KG1 (cell line): ENCODE measurements at regions not wholly inside any gene's neighbourhood (a gene's known extent, or its start where the extent isn't known, plus 50 kb on each side); places are given as distances from the start of the nearest gene placed in this dataset.

ENCODE experiments used
- DNase-seq: peaks from one replicate; lab custom pipeline; 2025; lab: John Stamatoyannopoulos, UW

DNA sequence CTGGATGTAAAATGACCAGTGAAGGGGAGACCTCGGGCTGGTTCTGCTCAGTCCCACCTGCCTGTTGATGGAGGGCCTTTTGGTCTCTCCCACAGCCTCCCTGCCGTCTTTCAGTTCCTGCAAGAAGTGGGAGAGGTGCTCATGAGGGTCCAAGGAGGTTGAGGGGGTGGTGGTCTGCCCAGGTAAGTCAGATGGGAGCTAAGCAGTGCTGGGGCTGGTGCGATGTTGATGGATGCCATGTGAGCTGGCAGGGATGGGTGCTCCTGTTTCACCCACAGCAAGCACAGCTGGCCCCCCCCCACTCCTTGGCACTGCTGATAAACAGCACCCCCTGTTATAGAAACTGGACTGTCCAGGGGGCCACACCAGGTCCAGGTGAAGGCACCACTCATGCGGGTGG, 145.6 kb downstream of the NSG2 start:
- DNase-seq: no peak

DNA sequence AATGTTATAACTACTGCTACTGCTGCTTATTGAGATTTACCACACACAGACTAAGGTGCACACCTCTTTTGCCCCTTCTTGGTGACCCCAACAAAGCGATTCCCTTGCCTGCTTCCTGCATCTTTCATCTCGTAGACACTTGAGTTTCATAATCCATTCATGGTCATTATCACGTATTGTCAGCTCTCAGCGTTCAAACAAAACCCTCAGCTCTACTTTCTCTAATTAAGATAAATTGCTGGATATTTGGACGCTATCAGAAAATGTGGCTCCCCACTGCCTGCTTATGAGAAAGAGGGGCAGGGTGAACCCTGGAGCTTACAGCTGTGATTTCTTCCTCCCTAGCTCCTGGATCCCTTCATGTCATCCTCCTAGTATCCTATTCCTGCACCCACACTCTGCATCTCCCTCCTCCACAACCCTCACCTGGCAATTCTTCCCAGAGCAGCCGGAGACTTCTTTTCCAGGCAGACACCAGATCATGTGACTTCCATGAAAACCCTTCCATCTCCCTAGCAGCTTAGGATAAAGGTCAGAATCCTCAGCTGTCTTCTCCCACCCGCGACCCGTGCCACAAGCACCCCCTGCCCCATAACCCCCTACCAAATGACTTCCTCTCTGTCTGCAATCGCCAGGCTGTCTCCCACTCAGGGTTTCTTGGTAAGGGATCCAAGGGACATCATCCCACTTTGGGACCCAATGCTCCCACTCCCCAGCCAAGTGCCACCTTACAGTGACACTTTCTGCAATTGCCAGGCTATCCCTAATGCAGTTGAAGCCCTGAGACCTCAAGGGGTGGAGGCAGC, 146.5 kb downstream of the NSG2 start:
- no peak for DNase-seq

DNA sequence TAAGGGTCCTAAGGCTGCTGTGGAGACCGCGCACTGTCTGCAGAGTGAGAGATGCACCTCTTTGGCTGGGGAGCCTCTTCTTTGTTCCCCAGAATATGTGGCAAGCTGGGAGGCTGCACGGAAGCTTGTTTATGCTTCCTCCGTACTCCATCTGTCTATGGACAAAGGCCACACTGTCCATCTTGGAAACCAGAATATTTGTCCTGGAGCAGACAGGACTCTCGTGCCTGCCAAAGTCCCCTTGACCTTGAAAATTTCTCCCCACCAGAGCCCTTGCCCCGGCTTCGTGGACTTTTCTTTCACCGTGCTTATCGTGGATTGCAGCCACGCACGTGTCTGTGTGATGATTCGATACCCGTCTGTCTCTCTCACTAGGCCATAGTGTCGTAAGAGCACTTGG, 147.4 kb downstream of the NSG2 start:
- DNase-seq: no peak

DNA sequence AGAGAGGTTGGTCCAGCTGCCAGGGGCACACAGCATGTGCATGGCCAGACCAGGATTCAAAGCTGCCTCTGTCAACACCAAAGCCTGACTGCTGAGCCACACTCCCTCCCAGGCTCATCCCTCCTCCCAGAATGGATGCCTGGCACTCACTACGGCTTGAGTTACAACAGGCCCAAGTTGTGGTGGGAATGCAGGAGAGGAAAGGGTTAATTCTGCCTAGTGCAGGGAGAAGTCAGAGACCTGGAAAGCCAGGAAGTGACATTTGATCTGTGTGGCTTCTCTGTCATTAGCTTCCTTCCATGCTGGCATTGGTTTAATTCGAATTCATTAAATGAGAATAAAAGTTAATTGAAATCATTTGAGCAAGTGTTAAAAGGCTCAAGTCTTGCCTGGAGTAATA, 150.0 kb downstream of the NSG2 start:
- DNase-seq: no peak

DNA sequence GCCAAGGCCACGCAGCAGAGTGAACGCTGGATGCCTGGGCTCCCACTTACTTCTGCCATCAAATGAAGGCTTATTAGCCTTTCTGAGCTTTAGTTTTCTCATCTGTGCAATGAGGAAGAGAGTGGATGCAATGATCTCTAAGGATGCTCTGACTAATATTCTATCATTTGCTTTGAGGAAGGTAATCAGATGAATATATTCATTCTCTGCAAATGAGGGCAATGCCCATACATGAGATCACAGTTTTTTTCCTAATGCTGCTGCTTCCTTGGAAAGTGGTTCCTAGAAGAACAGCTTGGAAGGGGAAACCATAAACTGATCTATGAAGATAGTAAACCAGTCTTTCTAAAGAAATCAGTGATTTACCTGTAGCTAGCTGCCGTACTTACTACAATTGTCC, 152.4 kb downstream of the NSG2 start:
- DNase-seq: no peak

DNA sequence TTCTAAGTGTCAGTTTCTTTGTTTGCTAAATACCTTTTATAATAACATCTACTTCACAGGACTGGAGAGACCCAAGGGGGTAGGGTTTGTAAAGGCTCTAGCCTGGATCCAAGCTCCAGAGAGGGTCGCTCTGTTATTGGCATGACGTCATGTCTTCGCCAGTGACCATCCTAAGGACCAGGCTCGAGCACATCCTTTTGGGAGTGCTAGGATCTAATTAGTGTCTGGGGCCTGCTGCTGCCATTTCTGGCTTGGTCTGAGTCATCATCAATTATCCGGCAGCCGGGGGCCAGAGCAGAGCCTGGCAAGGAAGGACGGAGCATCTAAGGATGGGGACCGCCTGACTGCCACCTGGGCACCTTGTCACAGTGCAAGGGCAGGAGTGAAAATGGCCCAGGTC, 153.0 kb downstream of the NSG2 start:
- DNase-seq: no peak

DNA sequence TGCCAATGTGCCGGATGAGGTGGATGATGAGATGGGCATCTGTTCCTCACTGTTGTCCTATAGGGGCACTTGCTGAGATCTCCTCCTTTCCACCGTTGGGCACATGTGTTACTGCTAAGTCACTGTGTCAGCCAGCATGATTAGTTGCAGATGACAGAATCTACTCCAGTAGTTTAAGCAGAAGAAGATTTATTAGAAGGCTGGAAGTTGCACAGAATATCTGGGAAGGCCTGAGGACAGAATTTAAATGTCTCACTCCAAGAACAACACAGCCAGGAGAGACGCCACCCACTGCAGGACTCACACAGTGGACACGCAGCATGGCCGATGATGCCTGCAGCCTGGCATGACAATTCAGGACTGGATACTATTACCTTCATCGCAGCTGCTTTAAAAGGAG, 157.5 kb downstream of the NSG2 start:
- no peak for DNase-seq

DNA sequence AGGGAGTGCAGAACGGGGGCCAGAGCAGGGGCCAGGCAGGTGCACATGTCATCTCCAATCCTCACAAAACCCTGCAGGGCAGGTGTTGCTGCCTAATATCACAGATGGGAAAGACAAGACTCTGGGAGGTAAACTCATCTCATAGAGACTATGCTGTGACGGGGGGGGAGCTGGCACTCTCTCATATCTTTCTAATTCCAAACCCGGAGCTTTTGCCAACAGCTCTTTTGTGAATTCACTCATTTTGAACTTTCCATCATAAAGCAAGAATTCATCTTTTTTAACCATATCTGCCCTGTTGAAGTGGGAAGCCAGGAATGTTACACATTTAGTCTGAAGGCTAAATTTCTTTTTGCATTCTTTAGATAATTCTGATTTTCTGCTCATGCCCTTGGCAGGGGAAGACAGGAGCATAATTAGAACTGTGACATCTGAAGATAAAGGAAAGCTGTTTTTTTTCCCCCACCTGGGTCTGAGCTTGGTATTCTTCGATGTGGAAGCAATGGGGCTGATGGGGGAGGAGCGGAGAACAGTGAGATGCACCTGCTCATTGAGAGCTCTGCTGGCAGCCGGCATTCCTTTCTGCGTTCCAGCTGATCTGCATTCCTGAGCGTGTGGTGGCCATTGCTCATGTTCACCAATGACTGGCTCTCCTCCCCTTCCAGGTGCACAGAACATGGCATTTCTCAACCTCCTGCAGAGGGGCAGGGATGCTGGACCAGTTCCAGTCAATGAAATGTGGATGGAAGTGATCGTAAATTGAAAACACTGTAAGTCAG, 159.2 kb downstream of the NSG2 start:
- DNase-seq: no peak

DNA sequence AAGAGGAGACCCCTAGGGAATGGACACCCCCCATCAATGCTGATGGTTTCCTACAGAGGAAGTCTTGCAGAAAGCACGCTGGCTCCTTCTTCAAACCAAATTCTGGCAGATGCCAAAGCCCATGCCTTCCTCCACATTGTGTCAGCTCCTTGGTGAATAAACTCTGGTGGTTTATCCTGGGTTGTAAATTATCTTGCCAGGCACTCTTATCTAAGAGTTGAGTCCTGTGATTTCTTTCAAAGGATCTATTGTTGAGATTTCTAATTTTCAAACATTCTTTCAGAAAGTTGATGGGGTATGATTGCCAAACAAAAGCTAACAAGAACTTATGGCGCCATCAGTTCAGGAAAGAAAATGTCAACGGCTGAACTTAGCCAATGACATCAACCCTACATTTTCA, 160.4 kb downstream of the NSG2 start:
- DNase-seq: no peak

DNA sequence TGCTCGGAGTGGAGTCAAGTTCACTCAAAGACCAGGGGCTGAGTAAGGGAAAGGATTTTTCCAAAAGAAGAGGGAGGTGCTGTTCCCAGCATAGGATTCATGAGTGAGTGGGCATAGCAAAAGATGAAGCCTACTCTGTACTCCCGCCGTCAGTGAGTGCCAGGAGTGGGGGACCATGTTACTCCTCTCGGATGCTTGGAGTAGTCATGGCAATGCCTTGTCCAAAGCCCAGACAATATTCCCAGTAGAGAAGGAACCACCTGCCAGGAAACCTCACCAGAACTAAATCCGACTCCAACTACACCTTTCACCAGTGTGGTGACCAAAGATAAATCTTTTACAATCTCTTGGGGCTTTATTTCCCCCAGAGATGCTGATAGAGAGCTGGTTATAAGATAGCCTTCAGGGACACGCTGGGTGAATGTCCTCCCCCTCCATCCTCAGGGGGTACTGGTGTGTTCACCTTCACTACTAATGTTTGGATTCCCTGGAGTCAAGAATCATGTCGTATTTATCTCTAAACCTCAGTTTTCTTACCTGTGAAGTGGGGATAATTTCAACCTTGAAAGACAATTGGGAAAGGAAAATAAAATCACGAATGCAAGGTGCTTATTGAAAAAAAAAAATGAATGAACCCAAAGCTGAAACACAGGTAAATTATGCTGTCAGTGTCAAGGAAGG, 165.2 kb downstream of the NSG2 start:
- no peak for DNase-seq

DNA sequence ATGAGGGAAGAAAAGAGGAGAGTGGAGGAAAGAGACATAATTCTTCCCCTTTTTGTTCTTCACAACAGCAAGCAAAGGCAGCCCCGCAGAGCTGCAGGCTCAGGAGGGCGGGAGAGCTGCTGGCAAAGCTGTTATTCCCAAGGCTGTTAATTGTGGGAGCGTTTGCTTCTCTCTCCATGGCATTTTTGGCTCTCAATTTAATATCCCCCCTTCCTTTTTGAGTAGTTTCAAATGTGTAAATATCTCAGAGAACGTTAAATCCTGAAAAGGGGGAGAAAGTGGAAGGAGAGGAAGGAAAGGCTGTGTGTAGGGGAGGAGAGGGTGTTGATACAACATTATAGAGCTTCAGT, 165.7 kb downstream of the NSG2 start:
- no peak for DNase-seq

DNA sequence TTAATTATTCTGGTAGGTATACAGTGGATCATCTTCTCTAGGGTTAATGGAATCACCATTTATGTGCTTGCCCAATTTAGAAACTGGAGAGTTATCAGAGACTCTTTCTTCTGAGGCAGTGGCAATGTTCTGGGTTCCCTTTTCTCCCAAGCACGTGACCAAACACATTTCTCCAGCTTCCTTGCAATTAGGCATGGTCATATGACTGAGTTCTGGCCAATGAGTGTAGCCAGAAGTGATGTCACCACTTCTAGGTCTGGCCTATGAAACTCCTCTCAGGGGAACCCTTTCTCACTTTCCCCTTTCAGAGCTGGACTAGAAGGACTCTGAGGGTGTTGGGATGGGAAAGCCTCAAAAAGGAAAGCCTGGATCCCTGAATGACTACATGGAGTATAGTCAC, 172.0 kb downstream of the NSG2 start:
- DNase-seq: no peak

DNA sequence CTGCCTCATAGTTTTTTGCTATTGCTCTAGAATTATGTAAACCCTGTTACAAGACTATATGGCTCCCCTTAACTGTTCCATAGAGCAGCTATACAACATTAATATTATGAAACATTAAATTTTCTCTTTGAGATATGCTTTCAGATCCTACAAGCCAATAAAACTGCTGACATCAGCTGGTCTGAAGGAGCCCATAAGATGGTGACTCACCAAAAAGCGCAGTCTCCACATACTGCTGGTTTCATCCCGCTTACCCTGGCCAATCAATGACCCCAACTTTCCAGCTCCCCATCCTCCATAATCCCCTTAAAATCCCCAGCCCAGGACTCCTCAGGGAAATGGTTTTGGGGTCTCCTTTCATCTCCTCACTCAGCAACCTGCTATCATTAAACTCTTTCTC, 172.7 kb downstream of the NSG2 start:
- no peak for DNase-seq

DNA sequence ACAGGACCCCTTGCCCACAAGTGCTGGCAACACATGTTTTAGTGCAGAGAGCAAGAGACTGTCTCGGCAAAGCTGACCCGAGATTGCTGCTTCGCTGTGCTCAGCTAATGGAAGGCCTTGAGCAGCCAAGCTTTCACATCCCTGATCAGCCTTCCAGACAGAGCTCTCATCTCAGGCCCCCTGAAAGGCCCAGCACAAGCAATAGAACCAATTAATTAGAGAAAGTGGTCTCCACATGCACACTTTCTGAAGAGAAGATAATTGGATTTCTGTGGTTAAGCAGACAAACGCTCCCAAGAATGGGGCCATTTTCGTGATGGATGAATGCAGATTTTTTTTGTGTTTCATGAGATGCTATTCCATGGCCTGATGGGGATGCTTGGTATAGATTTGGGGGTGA, 174.9 kb downstream of the NSG2 start:
- no peak for DNase-seq

DNA sequence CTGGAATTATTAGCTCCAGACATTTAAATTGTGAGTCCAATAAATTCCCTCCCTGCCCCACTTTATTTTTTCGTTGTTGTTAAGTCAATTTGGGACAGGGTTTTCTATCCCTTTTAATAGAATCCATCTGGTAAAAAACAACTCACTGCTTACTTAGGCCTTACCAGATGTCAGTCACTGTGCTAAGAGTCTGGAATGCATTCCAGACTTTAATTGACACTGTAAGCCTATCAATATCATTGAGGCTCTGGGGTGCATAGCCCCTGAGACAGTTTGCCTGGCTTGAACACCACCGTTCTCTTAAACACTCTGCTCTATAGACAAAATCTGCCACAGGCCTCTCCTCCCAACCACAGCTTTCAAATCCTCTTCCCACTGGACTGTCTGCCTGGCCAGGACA, 175.9 kb downstream of the NSG2 start:
- no peak for DNase-seq

DNA sequence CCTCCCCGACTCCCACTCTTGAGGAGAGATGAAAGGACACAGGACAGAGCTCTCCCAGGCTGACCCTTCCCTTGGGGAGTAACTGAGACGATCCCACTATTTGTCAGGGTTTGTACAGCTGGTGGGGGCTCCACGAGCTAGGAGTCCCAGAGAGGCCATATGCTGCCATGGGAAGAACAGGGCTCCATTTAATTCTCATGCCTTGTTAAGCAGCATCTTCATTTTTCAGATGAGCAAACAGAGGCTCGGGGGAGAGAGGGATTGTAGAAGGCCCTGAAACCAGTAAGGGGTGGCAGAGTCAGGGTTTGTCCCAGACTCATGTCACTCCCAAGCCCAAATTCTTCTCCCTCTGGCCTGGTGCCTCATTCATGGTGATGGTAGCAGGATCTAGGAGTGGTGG, 176.4 kb downstream of the NSG2 start:
- no peak for DNase-seq

DNA sequence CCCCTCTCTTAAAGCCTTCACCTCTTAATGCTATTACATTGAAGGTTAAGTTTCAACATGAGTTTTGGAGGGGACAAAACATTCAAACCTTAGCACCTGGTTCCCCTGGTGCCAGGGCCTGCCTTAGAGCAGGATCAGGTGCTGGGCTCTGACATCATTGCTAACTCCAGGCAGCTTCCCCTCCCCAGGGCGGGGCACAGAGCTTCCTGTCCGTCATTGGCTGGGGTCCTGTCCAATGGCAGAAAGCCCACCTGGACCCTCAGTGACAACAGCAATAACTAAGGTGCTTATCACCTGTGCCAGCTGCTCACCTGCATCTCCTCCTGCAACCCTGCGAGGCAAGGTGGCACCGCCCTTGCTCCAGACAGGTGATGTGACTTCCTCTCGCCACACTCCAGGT, 177.4 kb downstream of the NSG2 start:
- no peak for DNase-seq

DNA sequence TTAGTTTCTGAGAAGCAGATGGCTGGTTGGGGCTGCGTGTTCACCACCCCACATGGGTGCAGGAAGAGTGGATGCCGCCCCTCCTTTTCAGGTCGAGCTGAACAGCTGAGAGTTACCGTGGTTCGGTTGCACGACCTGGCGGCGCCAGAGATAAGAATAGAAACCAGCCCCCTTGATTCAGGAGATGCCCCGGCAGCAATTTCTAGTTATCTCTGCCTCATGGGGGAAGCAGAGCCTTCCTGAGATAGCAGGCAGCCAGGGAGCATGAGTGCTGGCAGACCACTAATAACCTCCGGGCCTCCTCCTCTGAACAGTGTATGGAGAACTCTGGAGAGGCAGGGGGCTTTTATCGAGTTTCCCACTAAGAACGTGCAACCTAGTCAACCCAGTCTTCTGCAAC, 177.8 kb downstream of the NSG2 start:
- DNase-seq: no peak

DNA sequence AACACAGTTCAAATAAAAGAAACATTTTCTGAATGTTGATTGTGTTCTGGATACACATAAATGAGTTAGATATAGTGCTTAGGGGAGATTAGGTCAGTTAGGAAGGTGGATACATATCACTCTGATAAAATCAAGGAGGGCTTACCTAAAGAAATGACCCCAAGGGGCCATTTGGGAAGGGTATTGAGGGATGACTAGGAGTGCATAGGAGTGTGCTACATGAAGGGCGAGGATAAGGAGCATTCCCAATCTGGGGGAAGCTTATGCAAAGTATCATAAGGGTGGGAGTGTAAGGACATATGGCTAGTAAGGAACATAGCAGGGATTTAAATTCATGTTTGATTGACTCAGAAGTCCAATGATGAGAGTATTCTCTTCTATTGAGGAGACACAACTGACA, 183.6 kb downstream of the NSG2 start:
- DNase-seq: no peak

DNA sequence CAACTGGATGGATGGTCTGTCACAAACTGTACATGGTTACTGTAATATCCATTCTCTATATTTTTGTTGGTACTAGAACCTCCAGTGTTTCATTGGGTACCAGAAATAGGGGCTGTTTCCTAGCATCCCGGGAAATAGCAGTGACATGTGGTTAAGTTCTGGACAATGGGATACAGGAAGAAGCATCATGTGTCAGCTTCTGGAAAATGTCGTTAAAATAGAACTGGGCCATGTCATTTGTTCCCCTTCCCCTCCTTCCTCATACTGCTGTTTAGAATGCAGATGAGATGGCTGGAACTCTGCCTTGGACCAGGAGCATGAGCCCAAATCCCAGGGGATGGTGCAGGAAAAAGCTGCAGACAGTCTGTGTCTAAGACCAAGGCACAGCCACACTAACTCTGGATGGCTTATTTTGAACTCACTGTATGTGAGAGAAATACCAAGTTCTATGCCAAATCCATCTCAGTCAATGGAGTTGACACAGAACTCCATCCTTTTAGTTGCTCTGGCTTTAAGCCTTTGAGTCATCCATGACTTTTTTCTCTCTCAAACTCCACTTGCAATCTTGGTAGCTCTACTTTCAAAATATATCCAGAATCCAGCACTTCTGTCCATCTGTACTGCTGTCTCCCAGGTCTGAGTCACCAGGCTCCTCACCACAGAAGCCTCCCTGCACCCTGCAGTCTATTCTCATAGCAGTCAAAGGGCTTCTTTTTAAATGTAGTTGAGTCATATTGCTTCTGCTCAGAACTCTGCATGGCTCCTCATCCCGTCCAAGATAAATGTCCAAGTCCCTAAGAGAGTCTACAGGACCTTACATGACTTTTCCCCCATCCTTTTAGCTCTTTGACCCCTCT, 184.2 kb downstream of the NSG2 start:
- no peak for DNase-seq

DNA sequence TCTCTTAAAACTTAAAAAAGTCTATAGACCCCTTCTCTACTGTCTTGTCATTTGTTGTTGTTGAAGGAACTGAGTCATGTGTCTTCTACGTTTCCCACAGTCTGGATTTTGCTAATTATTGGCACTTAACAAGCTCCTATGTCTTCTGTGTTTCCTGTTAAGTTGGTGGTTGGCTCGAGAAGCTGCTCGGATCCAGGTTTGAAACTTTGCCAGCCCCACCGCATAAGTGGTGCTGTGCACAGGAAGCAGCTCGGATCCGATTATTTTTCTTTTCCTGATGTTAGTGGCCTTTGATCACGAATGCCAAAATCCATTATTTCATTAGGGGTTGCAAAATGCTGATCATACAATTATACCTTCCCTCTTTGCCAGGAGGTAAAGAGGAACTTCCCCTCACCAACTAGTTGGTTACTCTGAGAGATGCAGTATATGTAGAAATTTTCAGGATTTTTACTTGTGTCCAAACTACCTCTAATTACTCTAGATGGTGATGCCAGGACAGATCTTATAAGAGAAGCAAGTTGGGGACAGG, 186.5 kb downstream of the NSG2 start:
- DNase-seq: no peak

DNA sequence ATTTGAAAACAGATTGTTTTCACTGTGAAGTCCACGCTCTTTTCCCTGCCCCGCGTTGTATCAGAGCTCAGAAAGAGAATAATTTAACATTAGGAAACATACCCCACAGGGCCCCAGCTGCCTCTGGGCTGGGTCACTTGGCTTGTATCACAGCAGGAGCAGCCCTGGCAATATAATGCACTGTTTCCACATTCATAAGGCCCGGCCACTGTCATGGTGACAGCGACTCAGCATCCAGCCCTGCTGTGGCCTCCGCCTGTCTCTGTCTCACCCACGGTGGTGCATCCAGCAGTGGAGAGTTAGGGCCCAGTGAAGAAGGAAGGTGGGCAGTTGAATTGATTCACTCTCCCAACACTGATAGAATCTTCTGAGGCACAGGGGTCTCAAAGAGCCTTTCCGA, 188.9 kb downstream of the NSG2 start:
- no peak for DNase-seq
